ENCODE measurements at regions not wholly inside any gene's neighbourhood (a gene's known extent, or its start where the extent isn't known, plus 50 kb on each side); places are given as distances from the start of the nearest gene placed in this dataset.

- intact Hi-C loops (cut with DNase I) = no loop called here
- TF ChIP-seq EP300 (IDR thresholded peaks at IDR 0.05) (no peak), CTCF (IDR thresholded peaks at IDR 0.05) (no peak), POLR2A (IDR thresholded peaks at IDR 0.05) (no peak)
- Histone ChIP-seq H3K4me3 (no peak overlapping the region), H3K27ac (no peak overlapping the region), H3K9me3 (no peaks in the 10 kb centered on the region), H3K4me1 (ENCODE audit: insufficient read depth) (no peaks in the 10 kb centered on the region), H3K27me3 (no peaks in the 10 kb centered on the region), H3K36me3 (no peaks in the 10 kb centered on the region)
- DNase-seq = no peak
- WGBS, 3 donors = 7 to 17% (median 13%) methylated on average over 6 of the region's 6 CpGs
Measured at GRCh38 chr6:112690497-112691202, 343.5 kb downstream of the RFPL4B start.

GRCh38 chr6:112691289-112691688, 344.2 kb downstream of the RFPL4B start:
- no peak for DNase-seq
- 5 to 11% (median 5%) methylated on average over 1 of the region's 1 CpG for WGBS, 3 donors
- no peak overlapping the region for H3K4me3 ChIP-seq
- no peaks in the 10 kb centered on the region for H3K9me3 ChIP-seq
- intact Hi-C loops (cut with DNase I) = no loop called here
- H3K27me3 ChIP-seq = no peaks in the 10 kb centered on the region
- H3K4me1 ChIP-seq (ENCODE audit: insufficient read depth) = no peaks in the 10 kb centered on the region
- H3K36me3 ChIP-seq = no peaks in the 10 kb centered on the region
- H3K27ac ChIP-seq = no peak overlapping the region
- TF ChIP-seq POLR2A (IDR thresholded peaks at IDR 0.05) (no peak), EP300 (IDR thresholded peaks at IDR 0.05) (no peak), CTCF (IDR thresholded peaks at IDR 0.05) (no peak)

DNA sequence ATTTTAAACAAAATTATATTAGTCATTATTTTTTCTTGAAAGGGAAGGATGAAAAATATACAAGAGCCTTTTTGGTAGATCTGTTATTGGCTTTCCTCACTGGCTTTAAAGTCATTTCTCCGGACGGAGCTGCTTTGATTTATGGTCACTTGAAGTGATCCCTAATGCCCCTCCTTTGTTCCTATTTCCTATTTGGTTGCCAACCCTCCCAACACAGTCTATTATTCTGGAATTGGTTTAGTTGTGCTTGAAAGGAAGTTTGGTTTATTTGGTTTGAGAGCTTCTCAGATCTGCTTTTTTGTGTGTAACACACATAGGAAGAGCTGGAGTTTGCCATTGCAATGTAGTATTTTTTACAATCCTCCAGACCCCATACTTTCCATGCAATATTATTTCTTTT, 347.9 kb downstream of the RFPL4B start:
- TF ChIP-seq EP300 (IDR thresholded peaks at IDR 0.05) (no peak), CTCF (IDR thresholded peaks at IDR 0.05) (no peak), POLR2A (IDR thresholded peaks at IDR 0.05) (no peak)
- DNase-seq = no peak
- intact Hi-C loops (cut with DNase I) = no loop called here
- no peak overlapping the region for H3K27ac ChIP-seq
- no peaks in the 10 kb centered on the region for H3K27me3 ChIP-seq
- H3K36me3 ChIP-seq = no peaks in the 10 kb centered on the region
- 16 to 53% (median 38%) methylated on average over 2 of the region's 2 CpGs for WGBS, 3 donors
- no peak overlapping the region for H3K4me3 ChIP-seq
- H3K4me1 ChIP-seq (ENCODE audit: insufficient read depth) = no peaks in the 10 kb centered on the region
- no peaks in the 10 kb centered on the region for H3K9me3 ChIP-seq

DNA sequence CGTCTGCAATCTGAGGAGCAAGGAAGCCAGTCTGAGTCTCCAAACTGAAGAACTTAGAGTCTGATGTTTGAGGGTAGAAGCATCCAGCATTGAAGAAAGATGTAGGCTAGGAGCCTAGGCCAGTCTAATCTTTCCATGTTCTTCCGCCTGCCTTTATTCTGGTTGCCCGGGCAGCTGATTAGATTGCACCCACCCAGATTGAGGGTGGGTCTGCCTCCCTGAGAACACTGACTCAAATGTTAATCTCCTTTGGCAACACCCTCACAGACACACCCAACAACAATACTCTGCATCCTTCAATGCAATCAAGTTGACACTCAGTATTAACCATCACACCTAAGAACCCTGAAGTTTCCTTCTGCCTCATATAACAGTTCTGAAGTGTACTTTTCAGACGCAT, 350.1 kb downstream of the RFPL4B start:
- no peak for DNase-seq
- 97 to 98% (median 97%) methylated on average over 4 of the region's 4 CpGs for WGBS, 3 donors
- Histone ChIP-seq H3K9me3 (no peaks in the 10 kb centered on the region), H3K27ac (no peak overlapping the region), H3K27me3 (no peaks in the 10 kb centered on the region), H3K36me3 (no peaks in the 10 kb centered on the region), H3K4me3 (no peak overlapping the region), H3K4me1 (ENCODE audit: insufficient read depth) (no peaks in the 10 kb centered on the region)
- TF ChIP-seq CTCF (IDR thresholded peaks at IDR 0.05) (no peak), POLR2A (IDR thresholded peaks at IDR 0.05) (no peak), EP300 (IDR thresholded peaks at IDR 0.05) (no peak)
- intact Hi-C loops (cut with DNase I) = no loop called here

All from ovary (tissue), 7 donors.